Mesenchymal stem cell (in vitro differentiated cells and primary cell): ENCODE measurements at regions not wholly inside any gene's neighbourhood (a gene's known extent, or its start where the extent isn't known, plus 50 kb on each side); places are given as distances from the start of the nearest gene placed in this dataset.

Experiments used
- DNase-seq: peaks from one replicate; pipeline ENCODE4 v3.0.0-alpha.2; 2013
- H2AFZ ChIP-seq: one replicate; pipeline ENCODE4 v1.6.1; 2013; ENCODE audit warnings: low read depth, mild to moderate bottlenecking, control low read depth, inconsistent platforms, low read length, moderate library complexity
- H2AK5ac ChIP-seq: 2 replicates; pipeline ENCODE4 v1.6.1; 2013; ENCODE audit warnings: low read length, moderate library complexity, mild to moderate bottlenecking, inconsistent platforms; ENCODE audit not compliant: severe bottlenecking
- H2BK120ac ChIP-seq: one replicate; pipeline ENCODE4 v1.6.1; 2013; ENCODE audit warnings: low read depth, mild to moderate bottlenecking, inconsistent platforms, low read length, moderate library complexity
- H2BK12ac ChIP-seq, 2 experiments: one replicate each; pipeline ENCODE4 v1.6.1; 2013; ENCODE audit warnings: inconsistent platforms in 2 of 2, low read length in 2 of 2, mild to moderate bottlenecking in 2 of 2, moderate library complexity in 2 of 2, control low read depth in 1 of 2
- H2BK15ac ChIP-seq: one replicate; pipeline ENCODE4 v1.6.1; 2013; ENCODE audit warnings: mild to moderate bottlenecking, low read depth, inconsistent platforms; ENCODE audit not compliant: poor library complexity, severe bottlenecking
- H2BK5ac ChIP-seq: 2 replicates; pipeline ENCODE4 v1.6.1; 2013; ENCODE audit warnings: low read depth, mild to moderate bottlenecking, low read length, control low read depth, inconsistent platforms; ENCODE audit not compliant: poor library complexity, severe bottlenecking
- H3K14ac ChIP-seq, 2 experiments: one replicate each; pipeline ENCODE4 v1.6.1; 2013; ENCODE audit warnings: inconsistent platforms in 2 of 2, low read length in 2 of 2, control low read depth in 1 of 2, mild to moderate bottlenecking in 1 of 2, moderate library complexity in 1 of 2
- H3K18ac ChIP-seq, 2 experiments: one replicate each; pipeline ENCODE4 v1.6.1; 2013; ENCODE audit warnings: inconsistent platforms in 2 of 2, low read length in 2 of 2, control low read depth in 1 of 2, low read depth in 1 of 2, mild to moderate bottlenecking in 1 of 2
- H3K23ac ChIP-seq, 2 experiments: one replicate each; pipeline ENCODE4 v1.6.1; 2013; ENCODE audit warnings: inconsistent platforms in 2 of 2, low read length in 2 of 2, mild to moderate bottlenecking in 2 of 2, moderate library complexity in 2 of 2, control low read depth in 1 of 2
- H3K27ac ChIP-seq: 2 replicates; pipeline ENCODE4 v1.5.1; 2013; ENCODE audit warnings: mild to moderate bottlenecking, moderate library complexity, low read length, control low read depth, inconsistent platforms; ENCODE audit not compliant: poor library complexity, severe bottlenecking
- H3K27me3 ChIP-seq, 2 experiments: 2 replicates each; pipeline versions ENCODE4 v1.6.1 to v1.7.0; 2013; ENCODE audit warnings: low read length in 2 of 2, mild to moderate bottlenecking in 2 of 2, moderate library complexity in 2 of 2, control low read depth in 1 of 2, inconsistent platforms in 1 of 2; ENCODE audit not compliant: control insufficient read depth in 1 of 2, insufficient read depth in 1 of 2
- H3K36me3 ChIP-seq, 2 experiments: 2 replicates each; pipeline versions ENCODE4 v1.6.1 to v1.7.0; 2013; ENCODE audit warnings: low read length in 2 of 2, control low read depth in 1 of 2, inconsistent platforms in 1 of 2, low read depth in 1 of 2, mild to moderate bottlenecking in 1 of 2; ENCODE audit not compliant: insufficient read depth in 2 of 2, control insufficient read depth in 1 of 2
- H3K4ac ChIP-seq, 2 experiments: one replicate each; pipeline ENCODE4 v1.6.1; 2013; ENCODE audit warnings: inconsistent platforms in 2 of 2, low read length in 2 of 2, mild to moderate bottlenecking in 2 of 2, moderate library complexity in 2 of 2, control low read depth in 1 of 2, low read depth in 1 of 2
- H3K4me1 ChIP-seq: 2 replicates; pipeline ENCODE4 v1.6.1; 2013; ENCODE audit warnings: low read depth, low read length, control low read depth; ENCODE audit not compliant: control insufficient read depth, insufficient read depth
- H3K4me2 ChIP-seq: 2 replicates; pipeline ENCODE4 v1.6.1; 2013; ENCODE audit warnings: low read length, mild to moderate bottlenecking, inconsistent platforms; ENCODE audit not compliant: poor library complexity, severe bottlenecking
- H3K4me3 ChIP-seq, 2 experiments: 2 replicates each; pipeline versions ENCODE4 v1.5.1 to v1.7.0; 2013; ENCODE audit warnings: low read length in 2 of 2, mild to moderate bottlenecking in 2 of 2, control low read depth in 1 of 2, low read depth in 1 of 2; ENCODE audit not compliant: insufficient read depth in 1 of 2
- H3K79me1 ChIP-seq: replicated peaks from 2 replicates; pipeline ENCODE4 v1.6.1; 2013; ENCODE audit warnings: mild to moderate bottlenecking, control low read depth, low read length, inconsistent platforms; ENCODE audit not compliant: poor library complexity, severe bottlenecking
- H3K9ac ChIP-seq: 2 replicates; pipeline ENCODE4 v1.7.0; 2013; ENCODE audit warnings: mild to moderate bottlenecking, low read length, moderate library complexity
- H3K9me3 ChIP-seq: 2 replicates; pipeline ENCODE4 v1.7.0; 2013; ENCODE audit warnings: mild to moderate bottlenecking, low read length; ENCODE audit not compliant: control insufficient read depth
- H4K8ac ChIP-seq: one replicate; pipeline ENCODE4 v1.6.1; 2013; ENCODE audit warnings: inconsistent platforms, mild to moderate bottlenecking, low read length, moderate library complexity
- H4K91ac ChIP-seq: one replicate; pipeline ENCODE4 v1.6.1; 2013; ENCODE audit warnings: mild to moderate bottlenecking, low read length, inconsistent platforms
- WGBS: methylation state at CpG from one replicate; pipeline ENCODE4 v1.1.7; 2013; ENCODE audit warnings: mixed read lengths; 5-methylcytosine and 5-hydroxymethylcytosine counted together

- Histone ChIP-seq H4K8ac (no peak overlapping the region), H3K27me3 (no peaks in the 10 kb centered on the region), H3K4ac (no peak overlapping the region), H3K9me3 (peaks cover 16% of the 10 kb centered on the region), H3K18ac (no peak overlapping the region), H3K9ac (no peak overlapping the region), H3K14ac (no peak overlapping the region), H2AK5ac (no peak overlapping the region), H3K79me1 (no peaks in the 10 kb centered on the region), H3K4me2 (no peak overlapping the region), H3K36me3 (no peaks in the 10 kb centered on the region), H2BK120ac (no peak overlapping the region), H2BK5ac (no peak overlapping the region), H2AFZ (no peak overlapping the region), H3K4me3 (no peak overlapping the region), H3K4me1 (no peaks in the 10 kb centered on the region), H3K27ac (no peak overlapping the region), H3K23ac (no peak overlapping the region), H4K91ac (no peak overlapping the region), H2BK12ac (no peak overlapping the region), H2BK15ac (no peak overlapping the region)
- no peak for DNase-seq
- 79% methylated on average over 3 of the region's 3 CpGs for WGBS
These were observed 633.6 kb downstream of the BCL11B start for GRCh38 chr14:98638366-98638765.

GRCh38 chr14:98647754-98648153 is 624.2 kb downstream of the BCL11B start:
- Histone ChIP-seq H3K79me1 (no peaks in the 10 kb centered on the region), H4K91ac (no peak overlapping the region), H2BK15ac (no peak overlapping the region), H2BK12ac (no peak overlapping the region), H3K9ac (no peak overlapping the region), H3K4ac (no peak overlapping the region), H2AK5ac (no peak overlapping the region), H3K4me1 (no peaks in the 10 kb centered on the region), H3K23ac (no peak overlapping the region), H2AFZ (no peak overlapping the region), H3K27me3 (no peaks in the 10 kb centered on the region), H3K4me2 (no peak overlapping the region), H3K9me3 (peaks cover 3% of the 10 kb centered on the region), H3K14ac (no peak overlapping the region), H3K36me3 (no peaks in the 10 kb centered on the region), H3K27ac (no peak overlapping the region), H3K18ac (no peak overlapping the region), H2BK5ac (no peak overlapping the region), H4K8ac (no peak overlapping the region), H3K4me3 (no peak overlapping the region), H2BK120ac (no peak overlapping the region)
- no peak for DNase-seq
- WGBS, result 88% methylated on average over 5 of the region's 5 CpGs

DNA sequence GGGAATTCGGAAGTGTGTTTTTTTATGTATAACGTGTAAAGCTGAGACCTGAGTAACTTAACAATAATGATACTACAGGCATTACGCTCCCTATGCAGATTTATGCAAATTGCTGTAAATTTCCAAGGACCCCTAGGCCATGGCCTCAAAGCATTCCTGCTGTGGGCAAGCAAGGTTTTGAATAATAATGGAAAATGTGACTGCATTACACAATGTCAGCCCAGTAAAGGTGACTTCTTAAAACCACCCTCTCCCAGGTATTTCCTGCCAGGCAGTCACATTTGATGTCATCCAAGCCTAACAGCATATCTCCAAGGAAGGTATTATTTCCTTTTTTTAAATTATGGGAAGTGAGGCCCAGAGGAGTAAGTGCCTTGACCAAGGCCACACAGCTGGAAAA is 621.0 kb downstream of the BCL11B start:
- Histone ChIP-seq H3K27ac (no peak overlapping the region), H2AFZ (no peak overlapping the region), H4K8ac (no peak overlapping the region), H3K4me2 (no peak overlapping the region), H3K4me3 (no peak overlapping the region), H2BK12ac (no peak overlapping the region), H3K23ac (no peak overlapping the region), H2BK5ac (no peak overlapping the region), H3K36me3 (no peaks in the 10 kb centered on the region), H3K27me3 (no peaks in the 10 kb centered on the region), H2BK120ac (no peak overlapping the region), H3K79me1 (no peaks in the 10 kb centered on the region), H3K9ac (no peak overlapping the region), H2AK5ac (no peak overlapping the region), H3K18ac (no peak overlapping the region), H3K14ac (no peak overlapping the region), H3K9me3 (peaks cover 17% of the 10 kb centered on the region), H3K4me1 (no peaks in the 10 kb centered on the region), H4K91ac (no peak overlapping the region), H3K4ac (no peak overlapping the region), H2BK15ac (no peak overlapping the region)
- no peak for DNase-seq
- WGBS, result no CpG with 5 or more reads among the region's 3 CpGs

- peaks cover 7% of the 10 kb centered on the region for H3K9me3 ChIP-seq
- no peaks in the 10 kb centered on the region for H3K4me1 ChIP-seq
- H4K8ac ChIP-seq, result no peak overlapping the region
- DNase-seq, result no peak
- no peak overlapping the region for H4K91ac ChIP-seq
- no peak overlapping the region for H2BK5ac ChIP-seq
- H3K27me3 ChIP-seq, result no peaks in the 10 kb centered on the region
- WGBS, result 60% methylated on average over 4 of the region's 4 CpGs
- H2BK15ac ChIP-seq, result no peak overlapping the region
- H3K79me1 ChIP-seq, result no peaks in the 10 kb centered on the region
- H2AFZ ChIP-seq, result no peak overlapping the region
- H2BK120ac ChIP-seq, result no peak overlapping the region
- H3K18ac ChIP-seq, result no peak overlapping the region
- no peak overlapping the region for H3K4me3 ChIP-seq
- H3K27ac ChIP-seq, result no peak overlapping the region
- H3K36me3 ChIP-seq, result no peaks in the 10 kb centered on the region
- H3K4ac ChIP-seq, result no peak overlapping the region
- no peak overlapping the region for H3K9ac ChIP-seq
- no peak overlapping the region for H2AK5ac ChIP-seq
- H3K23ac ChIP-seq, result no peak overlapping the region
- no peak overlapping the region for H3K4me2 ChIP-seq
- H3K14ac ChIP-seq, result no peak overlapping the region
- H2BK12ac ChIP-seq, result no peak overlapping the region
These were observed 607.0 kb downstream of the BCL11B start for GRCh38 chr14:98665007-98665406.
